GM21576 (cell line): ENCODE measurements at regions not wholly inside any gene's neighbourhood (a gene's known extent, or its start where the extent isn't known, plus 50 kb on each side); places are given as distances from the start of the nearest gene placed in this dataset.
"Not testable (repeated sequence)": the region's sequence is repeated elsewhere in the genome, so short reads cannot be mapped to it uniquely, and the experiment has no call there.

Experiments used
- ATAC-seq: cut with Tn5 transposase; IDR thresholded peaks from one replicate; pipeline ENCODE4 v1.9.1; 2021; ENCODE audit warnings: mild to moderate bottlenecking, moderate library complexity; ENCODE audit not compliant: unreplicated experiment

DNA sequence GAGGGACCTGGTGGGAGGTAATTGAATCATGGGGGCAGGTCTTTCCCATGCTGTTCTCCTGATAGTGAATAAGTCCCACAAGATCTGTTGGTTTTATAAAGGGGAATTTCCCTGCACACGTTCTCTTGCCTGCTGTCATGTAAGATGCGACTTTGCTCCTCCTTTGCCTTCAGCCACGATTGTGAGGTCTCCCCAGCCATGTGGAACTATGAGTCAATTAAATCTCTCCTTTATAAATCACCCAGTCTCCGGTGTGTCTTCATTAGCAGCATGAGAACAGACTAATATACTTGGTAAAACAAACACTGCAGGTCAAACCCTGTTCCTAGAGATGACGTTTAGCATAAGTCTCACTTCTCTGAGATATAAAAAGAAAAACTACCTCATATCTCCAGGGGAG lies 148.3 kb downstream of the MATN1 start:
- ATAC-seq: no peak

DNA sequence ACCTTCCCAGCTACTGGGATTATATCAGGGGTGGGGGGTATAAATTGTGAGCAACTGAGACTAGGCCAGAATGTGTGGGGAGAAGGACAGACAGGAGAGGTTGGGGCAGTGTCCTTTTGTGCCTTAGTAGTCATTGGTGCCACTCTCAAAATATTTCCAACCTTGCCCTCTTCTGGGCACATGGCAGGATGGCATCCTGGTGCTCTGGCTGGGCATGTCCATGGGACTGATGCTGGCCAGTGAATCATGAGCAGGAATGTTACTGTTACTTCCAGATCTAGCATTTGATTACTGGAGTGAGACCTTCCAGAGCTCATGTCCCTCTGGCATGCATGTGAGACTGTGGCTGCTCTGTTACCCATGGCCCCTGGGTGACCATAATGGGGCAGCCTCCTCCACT lies 151.2 kb downstream of the MATN1 start:
- ATAC-seq: no peak

DNA sequence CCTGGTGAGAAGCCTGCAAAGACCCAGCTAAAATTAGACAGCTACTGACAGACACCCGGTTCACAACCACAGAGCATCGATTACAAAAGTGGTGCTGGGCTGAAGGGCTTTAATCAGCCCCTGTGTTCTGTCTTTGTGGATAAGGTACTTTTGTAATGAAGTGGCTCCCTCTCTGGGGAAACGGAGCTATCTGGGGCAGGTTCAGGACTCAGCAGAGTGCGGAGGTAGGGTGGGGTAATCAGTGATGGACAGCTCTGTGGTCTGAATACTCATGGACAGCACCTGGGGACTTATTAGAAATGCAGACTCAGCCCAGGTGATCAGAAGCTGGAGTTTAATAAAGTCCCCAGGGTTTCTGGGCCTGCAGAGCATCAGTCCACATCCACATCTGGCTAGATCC lies 152.0 kb downstream of the MATN1 start:
- ATAC-seq: no peak

DNA sequence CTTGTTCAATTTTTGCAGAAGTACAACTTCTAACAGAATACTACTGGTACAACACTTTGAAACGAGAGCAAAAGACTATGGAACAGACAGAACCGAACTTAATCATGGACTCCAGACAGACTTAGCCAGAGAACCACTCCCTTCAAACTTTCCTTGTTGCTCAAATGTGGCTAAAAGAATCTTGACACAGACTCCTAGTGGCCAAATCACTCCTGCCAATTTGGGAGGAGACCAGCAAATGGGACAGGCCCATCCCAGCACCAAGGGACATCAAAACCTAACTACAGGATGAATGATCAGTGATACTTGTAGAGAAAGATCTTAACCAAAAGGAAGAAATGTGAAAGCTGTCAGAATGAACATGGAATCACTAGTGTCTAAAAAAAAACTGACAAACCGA lies 154.0 kb downstream of the MATN1 start:
- no peak for ATAC-seq

DNA sequence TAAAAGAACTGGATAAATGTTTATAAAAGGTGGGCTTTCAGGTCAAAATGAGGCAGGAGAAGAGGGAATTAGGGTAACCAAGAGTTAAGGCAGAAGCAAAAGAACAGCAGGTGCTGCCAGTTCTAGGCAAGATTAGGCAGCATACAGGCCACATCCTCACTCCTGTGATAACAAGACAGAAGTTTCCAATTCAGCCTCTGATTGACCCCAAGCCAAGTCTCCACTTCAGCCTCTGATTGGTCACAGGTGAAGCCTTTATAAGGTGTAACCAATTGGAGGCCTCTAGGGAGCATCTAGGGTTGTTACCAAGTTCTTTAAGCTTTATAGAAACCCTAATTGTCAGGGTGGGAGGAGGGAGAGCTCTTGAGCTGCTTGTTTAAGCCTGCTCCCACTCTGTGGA lies 160.8 kb downstream of the MATN1 start:
- ATAC-seq: no peak

DNA sequence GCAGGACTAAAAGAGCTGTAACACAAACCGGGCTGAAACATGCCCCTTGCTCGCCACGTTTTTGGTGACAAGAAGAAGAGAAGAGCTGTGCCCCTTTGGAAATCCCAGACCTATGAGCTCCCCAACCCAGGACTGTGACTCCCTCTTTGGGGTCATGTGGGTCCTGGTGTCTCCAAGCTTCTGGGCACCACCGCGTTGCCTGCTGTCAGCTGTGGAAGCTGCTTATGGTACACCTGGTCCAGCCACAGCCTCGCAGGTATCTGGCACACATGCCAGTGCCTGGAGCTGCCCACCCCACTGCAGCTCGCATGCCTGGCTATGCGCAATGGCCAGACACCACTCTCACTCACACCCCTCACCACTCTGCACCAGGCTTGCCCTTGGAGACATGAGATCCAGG lies 171.8 kb downstream of the MATN1 start:
- no peak for ATAC-seq

DNA sequence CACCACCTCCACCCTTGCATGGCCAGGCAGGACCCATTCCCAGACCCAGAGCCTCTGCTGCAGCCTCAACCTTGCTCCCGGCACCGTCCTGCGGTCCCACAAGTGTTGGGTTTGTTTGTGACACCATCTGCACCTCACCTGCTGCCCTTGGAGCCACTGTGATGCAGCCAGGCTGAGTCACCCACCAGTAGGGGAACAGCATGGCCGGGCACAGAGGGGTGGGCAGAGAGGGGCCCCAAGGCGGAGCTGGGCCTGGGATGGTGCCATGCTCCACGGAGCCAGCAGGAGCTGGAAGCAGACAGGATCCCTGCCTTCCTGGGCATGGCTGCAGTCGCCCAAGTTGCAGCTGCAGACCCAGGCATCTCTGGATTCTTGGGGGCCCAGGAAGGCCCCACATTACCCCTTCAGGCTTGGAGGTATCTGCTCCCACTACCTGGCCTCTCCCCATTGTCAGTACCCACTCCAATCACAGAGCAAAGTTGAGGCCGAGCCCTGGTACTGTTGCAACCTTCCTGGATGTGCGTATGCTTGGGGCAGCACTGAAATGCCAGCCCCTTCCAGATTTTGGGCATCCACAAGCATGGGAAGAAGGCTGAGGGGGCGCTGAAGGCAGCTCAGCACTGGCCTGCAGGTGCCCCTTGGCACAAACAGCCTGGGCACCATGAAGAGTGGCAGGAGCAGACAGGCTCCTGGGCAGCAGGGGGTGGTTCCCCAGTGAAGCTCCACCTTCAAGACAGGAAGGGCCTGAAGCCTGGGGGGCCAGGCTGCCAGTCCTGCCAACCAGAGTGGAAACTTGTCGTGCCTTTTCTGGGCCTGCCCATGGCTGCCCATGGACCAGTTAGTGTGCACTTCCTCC lies 172.8 kb downstream of the MATN1 start:
- ATAC-seq: no peak

DNA sequence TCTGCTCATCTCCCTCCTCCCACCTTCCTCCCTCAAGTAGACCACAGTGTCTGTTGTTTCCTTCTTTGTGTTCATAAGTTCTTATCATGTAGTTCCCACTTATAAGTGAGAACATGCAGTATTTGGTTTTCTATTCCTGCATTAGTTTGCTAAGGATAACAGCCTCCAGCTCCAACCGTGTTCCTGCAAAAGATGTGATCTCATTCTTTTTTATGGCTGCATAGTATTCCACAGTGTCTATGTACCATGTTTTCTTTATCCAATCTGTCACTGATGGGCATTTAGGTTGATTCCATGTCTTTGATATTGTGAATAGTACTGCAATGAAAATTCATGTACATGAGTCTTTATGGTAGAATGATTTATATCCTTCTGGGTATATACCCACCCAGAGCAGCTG lies 173.5 kb downstream of the MATN1 start:
- not testable (repeated sequence) for ATAC-seq

DNA sequence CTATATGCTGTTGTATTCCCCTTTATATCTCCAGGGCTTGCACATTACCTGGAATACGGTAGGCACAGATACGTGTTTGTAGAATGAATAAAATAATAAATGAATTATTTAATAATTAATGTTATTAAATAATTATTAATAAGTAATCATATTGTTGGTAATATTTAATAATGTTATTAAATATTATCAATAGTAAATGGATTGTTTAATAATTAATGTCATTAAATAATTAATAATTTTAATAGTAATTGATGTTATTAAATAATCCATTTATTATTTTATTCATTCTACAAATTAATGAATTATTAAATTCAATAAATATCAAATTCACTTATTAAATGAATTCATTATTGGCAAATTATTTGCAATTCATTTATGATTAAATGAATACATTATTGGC lies 175.1 kb downstream of the MATN1 start:
- no peak for ATAC-seq

DNA sequence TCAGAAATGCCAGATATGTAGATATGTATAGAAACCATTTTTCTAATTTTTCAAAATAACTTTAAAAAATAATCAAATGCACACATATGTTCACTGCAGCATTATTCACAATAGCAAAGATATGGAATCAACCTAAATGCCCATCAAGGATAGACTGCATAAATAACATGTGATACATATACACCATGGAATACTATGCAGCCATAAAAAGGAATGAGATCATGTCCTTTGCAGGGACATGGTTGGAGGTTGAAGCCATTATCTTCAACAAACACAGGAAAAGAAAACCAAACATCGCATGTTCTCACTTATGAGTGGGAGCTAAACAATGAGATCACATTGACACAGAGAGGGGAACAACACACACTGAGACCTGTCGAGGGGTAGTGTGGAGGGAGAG lies 176.1 kb downstream of the MATN1 start:
- not testable (repeated sequence) for ATAC-seq

DNA sequence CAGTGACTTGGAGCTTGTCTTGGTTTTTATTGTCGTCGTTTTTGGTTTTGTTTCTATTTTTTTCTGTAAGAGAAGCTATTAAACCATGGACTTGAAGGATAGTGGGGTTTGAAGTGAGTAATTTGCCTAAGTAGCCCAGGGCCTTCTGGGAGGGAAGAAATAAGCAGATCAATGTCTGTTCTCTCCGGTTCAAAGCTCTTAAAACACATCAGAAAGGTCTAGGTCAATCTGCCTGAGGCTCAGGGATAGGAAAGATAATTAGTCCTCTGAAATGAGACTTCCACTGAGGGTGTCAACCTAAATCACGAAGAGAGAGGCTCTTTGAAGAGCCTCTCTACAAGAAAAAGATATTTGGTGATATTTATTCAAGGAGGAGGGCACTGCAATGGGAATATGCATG lies 178.0 kb downstream of the MATN1 start:
- no peak for ATAC-seq

DNA sequence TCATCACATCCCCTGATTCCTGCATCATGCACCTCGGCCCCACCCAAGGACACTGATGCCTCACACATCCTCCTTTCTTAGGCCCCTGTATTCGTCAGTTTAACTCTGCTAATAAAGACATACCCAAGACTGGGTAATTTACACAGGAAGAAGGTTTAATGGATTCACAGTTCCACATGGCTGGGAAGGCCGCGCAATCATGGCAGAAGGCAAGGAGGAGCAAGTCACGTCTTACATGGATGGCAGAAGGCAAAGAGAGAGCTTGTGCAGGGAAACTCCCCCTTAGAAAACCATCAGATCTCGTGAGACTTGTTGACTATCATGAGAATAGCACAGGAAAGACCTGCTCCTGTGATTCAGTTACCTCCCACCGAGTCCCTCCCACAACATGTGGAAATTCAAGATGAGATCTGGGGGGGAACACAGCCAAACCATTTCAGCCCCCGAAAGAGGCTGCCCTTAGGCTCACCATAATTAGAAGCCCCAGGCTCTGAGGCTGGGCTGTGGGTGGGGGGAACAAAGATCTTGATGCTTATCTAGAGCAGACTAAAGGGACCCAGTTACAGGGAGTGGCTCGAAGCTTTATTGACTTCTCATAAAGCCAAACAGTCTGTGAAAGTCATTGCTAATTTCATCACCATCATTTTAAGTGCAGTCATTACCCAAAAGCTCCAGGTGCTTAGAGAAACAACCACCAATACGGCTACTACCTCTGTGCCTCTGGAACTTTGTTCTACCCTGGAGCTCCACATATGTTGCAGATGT lies 181.5 kb downstream of the MATN1 start:
- ATAC-seq: no peak

DNA sequence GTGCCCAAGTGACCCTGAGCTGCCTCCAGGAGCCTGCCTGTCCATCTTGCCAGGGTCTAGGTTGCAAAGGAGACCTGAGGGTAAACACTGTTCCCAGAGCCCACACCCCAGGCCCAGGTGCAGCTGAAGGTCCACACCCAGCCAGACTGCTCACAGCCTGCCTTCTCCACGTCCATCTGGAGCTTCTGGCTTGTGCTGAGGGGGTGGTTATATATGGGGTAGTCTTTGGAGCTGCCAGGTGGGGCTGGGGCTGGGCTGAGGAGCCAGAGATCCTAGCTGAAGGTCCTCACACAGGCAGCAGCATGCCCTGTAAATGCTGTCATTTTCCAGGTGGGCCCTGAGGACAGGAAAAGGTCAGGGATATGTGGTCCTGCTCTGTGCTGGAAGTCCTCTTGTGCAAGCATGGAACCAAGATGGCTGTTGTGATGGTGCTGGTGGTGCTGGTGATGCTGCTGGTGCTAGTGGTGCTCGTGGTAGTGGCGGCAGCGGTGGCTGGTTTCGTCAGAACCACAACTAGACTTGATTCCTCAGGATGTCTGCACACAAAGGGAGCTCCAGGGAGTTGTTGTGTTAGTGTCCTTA lies 182.7 kb downstream of the MATN1 start:
- ATAC-seq: no peak

DNA sequence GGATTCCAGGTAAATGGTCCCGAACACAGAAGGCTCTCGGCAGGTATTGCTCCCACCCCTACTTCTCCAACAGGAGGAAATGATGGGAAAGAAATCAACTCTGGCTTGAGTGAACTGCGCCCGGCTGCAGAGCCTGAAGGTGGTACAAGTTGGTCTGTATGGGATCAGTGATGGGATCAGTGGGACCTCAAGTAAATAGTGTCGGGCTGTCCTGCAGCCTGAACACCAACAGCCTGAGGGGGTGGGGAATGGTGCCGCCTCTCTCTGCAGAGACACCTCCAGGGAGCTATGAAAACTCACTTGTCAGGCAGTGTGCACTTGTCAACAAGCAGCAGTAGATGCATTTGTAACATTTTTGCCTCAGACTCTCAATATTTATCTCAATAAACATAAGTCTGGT lies 183.5 kb downstream of the MATN1 start:
- no peak for ATAC-seq

DNA sequence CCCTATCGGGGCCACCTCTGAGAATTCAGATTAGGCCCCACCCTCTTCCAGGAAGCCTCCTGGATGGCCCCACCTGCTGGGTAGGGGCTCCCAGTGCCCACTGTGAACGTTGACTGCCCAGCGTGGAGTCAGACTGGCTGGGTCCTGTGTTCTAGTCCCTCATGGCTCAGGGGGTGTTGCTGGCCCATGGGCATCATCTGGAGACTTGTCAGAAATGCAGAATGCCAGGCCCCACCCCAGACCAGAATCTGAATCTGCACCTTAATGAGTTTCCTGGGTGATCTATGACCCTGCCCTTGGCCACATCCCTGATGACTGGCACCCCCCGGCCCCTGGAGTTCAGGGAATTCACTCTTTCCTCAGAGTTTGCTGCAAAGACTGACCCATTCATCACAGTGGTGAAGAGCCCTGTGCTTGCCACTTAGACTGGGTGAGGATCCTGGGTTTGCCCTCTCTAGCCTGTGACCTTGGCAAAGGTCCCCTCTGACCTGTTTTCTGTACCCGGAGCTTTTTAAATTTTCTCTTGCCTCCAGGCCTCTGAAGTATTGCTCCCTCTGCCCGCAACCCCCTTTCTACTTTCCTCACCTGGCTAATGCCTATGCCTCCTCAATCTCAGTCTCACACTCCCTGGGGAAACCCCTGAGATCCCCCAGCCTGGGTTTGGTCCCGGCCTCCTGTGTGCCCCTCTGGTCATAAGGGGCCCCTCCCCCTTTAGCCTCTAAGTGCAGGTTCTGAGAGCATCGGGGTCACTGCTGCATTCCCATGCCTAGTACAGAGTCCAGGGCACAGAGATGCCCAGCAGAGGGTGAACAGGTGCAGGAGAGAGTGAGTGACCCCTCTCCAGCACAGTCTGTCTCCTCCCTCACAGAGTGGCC lies 184.2 kb downstream of the MATN1 start:
- ATAC-seq: no peak

DNA sequence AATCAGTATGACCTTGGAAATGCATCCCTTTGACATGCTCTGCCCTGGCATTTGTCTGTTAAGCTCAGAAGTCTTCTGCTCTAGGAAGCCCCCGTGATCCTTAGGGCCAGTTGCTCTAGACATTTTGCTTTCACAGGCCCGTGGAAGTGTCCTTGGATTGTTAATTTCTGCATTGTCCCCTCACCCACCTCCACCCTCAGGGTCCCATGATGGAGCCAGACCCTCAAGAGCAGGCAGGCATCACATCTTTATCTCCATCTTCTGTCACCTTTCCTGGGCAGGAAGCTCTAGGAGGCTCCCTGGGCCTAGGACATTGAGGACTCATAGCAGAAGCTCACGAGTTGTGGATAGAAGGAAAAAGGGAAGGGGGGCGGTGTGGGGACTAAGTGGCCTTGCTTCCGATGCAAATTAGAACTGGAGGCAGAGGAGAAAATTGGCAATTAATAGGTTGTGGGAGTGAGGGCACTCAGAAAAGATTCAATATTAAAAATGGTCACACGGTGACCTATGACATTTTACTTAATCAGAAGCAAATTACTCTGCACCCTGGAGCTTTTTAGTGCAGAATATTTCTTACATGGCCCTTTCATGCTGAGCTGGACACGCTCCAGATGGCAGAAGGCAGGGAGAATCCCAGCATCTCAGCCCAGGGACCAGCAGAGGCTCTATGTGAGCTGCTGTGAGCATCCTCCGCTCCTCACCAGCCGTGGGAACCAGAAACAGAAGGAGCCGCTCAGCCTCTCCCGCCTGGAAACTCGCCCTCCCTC lies 185.0 kb downstream of the MATN1 start:
- ATAC-seq: no peak

DNA sequence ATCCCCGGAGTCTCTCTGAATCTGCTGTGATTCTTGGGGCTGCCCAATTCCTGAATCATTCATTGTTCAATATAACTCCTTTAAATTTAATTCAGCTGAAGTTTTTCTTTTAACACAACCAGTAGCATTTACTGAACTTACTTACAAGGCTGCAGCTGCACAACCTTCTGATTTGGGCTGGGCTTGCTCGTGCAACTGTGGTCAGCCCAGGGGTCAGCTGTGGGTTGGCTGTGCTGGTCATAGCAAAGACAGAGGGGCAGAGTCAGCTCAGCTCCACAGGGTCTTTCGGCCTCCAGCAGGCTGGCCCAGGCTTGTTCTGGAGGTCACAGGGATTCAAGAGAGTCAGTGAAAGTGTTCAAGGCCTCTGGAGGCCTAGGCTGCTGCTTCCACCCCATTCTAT lies 186.1 kb downstream of the MATN1 start:
- ATAC-seq: no peak

DNA sequence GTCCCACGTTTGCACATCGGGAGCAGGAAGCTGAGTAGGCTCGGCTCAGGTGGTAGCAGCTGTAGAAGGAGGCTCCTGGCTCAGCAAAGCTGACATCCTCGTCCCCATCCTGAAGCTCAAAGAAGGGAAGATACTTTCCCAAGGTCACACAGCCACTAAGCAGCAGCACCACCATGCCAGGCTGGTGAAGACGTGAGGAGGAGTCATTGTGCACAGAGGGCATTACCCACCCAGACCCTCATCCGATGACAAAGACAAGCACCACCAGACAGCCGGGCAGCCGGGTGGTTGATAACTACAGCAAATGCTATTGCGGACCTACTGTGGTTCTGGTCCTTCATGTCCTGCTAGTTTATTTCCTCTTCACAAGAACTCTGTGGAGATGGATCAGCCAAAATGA lies 186.9 kb downstream of the MATN1 start:
- ATAC-seq: no peak

DNA sequence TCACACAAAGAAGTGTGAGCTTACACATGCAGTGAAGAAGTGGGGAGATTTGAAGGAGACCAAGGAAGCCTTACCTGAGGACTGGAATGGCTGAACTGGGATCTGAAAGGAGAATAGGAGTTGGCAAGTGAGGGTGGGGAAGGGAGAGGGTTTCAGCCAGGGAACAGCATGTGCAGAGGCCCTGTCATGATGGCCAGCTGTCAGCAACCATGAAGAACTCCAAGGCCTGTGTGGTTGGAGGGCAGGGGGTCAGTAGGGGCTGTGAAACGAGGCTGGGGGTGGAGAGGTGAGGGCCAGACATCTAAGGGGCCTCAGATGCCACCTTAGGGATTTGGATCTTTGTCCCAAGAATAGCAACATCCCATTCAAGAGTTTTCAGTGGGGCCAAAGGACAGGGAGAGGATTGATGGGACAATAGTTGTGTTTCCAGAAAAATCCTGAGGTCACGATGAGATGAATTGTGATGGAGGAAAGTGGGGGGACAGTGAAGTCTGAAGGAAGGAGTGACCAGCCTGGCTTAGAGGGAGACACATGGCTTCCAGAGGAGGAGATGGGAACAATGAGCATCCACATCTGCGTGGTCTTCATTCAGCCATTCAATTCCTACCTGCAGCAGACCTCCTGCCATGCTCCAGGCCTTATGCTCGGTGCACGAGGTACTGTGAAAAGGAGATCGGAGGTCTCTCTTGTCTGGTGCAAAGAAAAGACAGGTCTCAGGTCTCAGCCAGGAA lies 187.6 kb downstream of the MATN1 start:
- ATAC-seq: no peak

DNA sequence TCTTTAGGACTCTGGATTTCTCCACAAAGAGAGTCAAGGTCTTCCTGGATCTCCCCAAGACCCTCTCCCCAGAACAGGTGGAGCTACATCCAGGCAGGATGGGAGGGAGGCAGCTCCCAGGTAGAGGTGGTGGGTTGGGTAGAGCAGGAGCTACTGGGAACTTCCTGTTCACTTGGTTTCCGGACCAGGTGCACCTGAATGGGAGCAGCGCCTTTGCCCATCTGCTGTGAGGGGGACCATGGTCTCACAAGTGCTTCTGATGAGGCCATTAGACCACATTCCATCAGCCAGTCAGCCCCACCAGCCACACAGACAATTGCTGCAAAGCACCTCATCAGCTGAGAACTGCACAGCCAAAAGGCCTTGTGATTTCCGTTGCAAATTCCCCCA lies 188.8 kb downstream of the MATN1 start:
- no peak for ATAC-seq
